GM18870 (cell line): ENCODE measurements at regions not wholly inside any gene's neighbourhood (a gene's known extent, or its start where the extent isn't known, plus 50 kb on each side); places are given as distances from the start of the nearest gene placed in this dataset.

Source experiments
- ATAC-seq: cut with Tn5 transposase; IDR thresholded peaks from one replicate; pipeline ENCODE4 v1.9.1; 2021; ENCODE audit warnings: moderate library complexity; ENCODE audit not compliant: unreplicated experiment

GRCh38 chr14:44720707-44721106, 213.6 kb upstream of the FSCB start:
- no peak for ATAC-seq

DNA sequence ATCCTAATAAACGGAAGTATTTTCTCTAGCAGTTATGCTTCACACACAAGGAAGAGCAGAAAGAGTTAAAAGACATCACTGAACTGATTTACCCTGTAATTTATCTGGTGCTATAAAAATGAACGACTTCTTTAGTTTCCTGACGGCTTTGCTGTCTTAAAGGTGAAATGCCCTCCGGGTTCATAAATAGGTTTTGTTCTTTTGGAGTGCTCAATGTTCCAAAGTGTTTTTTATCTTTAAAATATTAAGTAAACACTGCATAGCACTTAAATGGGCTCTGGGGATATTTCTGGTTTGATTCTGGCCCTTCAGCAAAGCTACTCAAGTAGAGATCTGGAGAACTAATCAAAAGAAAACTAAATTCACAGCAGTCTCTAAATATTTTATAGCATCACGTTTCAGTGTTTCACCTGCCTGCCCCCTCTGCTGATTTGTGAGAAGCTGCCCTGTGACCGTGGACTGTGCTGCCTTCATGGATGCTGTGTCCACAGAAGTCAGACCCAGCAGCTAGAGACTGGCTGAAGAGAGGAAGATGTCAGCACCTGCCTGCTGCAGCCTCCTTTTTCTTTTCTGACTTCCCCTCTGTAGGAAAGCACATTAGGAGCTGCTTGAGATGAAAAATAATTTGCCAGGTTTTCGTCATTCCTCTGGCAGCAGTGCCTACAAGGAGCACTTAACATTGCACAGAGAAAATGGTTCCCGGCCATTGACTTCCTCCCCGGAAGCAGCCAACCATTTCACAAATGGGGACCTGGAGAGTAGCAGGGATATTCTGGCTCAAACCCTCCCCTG, 205.1 kb upstream of the FSCB start:
- ATAC-seq = no peak

- ATAC-seq = no peak
Measured at GRCh38 chr14:44701563-44702263, 194.6 kb upstream of the FSCB start.

DNA sequence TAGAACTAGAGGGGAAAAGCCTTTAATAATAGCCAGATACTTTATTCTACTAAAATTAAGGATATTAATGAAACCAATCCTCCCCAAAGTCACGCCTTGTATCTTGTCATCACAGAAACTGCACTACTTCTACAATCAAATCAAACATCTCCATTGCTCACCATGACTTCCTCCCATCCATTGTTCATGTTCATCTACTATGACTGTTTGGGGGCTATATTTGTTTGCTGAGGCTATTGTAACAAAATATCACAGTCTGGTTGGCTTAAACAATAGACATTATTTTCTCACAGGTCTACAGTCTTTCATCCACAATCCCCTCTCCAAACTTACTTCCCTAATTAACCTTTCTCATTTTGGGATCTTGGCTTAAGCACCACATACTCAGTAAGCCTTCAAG, 193.6 kb upstream of the FSCB start:
- ATAC-seq = no peak

GRCh38 chr14:44700184-44700583, 193.1 kb upstream of the FSCB start:
- ATAC-seq = no peak

GRCh38 chr14:44699391-44699790, 192.3 kb upstream of the FSCB start:
- no peak for ATAC-seq

DNA sequence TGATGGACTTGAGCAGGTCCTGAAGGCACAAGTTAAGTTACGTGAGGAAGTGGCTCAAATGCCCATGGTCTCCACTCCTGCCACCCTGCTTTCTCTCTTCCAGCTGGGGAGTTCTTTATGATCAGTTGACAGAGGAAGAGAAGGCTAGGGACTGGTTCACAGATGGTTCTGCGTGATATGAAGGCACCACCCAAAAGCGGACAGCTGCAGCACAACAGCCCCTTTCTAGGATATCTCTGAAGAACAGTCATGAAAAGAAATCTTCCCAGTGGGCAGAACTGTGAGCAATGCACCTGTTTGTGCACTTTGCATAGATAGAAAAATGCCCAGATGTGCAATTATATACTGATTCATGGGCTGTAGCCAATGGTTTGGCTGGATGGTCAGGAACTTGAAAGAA, 162.4 kb upstream of the FSCB start:
- ATAC-seq = no peak

GRCh38 chr14:44663136-44663535, 156.1 kb upstream of the FSCB start:
- ATAC-seq = no peak

DNA sequence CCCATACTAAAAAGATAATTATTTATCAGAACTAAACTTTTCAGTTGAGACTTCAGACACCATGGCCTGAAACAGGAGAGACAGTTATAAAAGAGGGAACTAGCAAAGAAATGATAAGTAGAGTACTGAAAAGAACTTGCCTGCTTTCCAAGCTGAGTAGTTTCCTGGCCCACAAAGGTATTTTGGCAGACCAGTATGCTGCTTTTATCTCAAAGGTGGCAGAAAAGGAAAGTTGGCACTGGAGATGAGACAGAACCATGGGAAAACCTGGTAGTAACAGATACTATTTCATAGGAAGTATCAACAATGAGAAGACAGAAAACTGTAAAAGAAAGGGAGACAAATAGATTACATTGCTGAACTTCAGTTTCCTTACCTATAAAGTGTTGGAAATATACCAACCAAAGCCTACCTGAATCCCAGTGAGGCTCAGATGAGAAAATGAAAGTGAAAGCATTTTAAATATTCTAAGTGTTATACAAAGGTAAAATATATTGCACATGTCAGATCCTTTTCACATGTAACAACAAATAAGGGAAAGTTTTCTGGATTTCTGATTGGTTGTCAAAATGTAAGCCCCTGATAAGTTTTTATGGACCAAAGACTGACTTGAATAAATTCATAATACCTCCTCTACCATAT, 155.3 kb upstream of the FSCB start:
- no peak for ATAC-seq

DNA sequence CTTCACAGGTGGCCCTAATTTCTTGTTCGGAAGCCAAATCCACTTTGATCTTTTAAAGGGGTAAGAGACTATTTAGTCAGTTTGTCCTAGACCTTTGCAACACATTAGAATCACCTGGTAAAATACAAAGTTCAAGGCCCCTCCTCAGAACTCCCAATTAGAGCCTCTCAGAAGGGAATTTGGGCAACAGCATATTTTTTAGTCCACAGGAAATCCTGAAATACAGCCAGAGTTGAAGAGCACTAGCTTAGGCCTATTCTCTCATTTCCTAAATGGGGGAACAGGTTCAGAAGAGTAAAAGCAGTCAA, 151.3 kb upstream of the FSCB start:
- ATAC-seq = no peak

- no peak for ATAC-seq
Measured at GRCh38 chr14:44657696-44658388, 150.8 kb upstream of the FSCB start.

GRCh38 chr14:44657203-44657602, 150.1 kb upstream of the FSCB start:
- no peak for ATAC-seq

GRCh38 chr14:44654591-44654990, 147.5 kb upstream of the FSCB start:
- ATAC-seq = no peak

DNA sequence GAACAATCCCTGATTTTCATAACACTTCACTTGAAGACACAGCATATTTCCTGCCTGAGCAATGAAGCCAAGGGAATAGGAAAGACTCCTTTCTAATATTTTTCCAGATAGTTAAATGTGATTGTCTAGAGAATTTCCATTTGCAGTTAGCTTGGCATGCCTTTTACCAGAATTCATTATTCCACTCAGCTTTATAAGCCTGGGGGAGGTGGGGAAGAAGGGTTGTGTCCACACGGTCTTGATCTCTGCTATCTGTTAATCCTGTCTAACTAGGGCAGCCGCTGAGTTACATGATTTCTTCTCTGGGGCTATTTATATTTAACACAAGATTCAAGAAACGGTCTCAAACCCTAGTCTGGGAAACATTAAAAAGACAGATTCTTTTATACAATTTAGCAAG, 146.6 kb upstream of the FSCB start:
- ATAC-seq = no peak

GRCh38 chr14:44652640-44653039, 145.6 kb upstream of the FSCB start:
- no peak for ATAC-seq

DNA sequence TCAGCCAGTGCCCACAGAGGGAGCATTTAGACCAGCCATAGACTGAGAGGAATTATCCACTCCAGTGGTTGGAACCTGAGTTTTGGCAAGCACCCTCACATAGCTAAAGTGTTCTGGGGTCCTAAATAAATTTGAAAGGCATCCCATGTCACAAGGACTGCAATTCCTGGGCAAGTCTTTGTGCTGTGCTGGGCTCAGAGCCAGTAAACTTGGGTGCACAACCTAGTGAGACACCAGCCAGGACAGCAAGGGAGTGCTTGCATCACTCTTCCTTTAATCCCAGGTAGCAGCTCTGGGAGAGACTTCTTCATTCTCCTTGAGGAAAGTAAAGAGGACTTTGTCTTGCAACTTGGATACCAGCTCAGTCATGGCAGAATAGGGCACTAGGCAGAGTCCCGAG, 142.0 kb upstream of the FSCB start:
- ATAC-seq = no peak

DNA sequence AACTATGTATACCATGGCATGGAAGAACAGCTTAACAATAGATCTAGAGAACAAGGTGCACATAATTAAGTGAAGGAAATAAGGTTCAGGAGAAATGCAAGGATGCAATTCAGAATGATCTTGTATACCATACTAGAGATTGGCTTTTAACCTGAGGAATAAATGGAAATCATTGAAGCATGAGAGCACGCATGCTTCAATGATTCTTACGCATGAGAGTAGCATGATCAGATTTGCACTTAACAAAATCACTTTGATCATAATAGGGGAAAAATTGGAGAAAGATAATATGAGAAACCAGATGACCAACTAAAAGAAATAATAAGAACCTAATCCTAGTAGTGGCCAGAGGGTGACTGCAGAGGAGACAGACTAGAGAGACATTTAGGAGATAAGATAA, 133.3 kb upstream of the FSCB start:
- no peak for ATAC-seq

DNA sequence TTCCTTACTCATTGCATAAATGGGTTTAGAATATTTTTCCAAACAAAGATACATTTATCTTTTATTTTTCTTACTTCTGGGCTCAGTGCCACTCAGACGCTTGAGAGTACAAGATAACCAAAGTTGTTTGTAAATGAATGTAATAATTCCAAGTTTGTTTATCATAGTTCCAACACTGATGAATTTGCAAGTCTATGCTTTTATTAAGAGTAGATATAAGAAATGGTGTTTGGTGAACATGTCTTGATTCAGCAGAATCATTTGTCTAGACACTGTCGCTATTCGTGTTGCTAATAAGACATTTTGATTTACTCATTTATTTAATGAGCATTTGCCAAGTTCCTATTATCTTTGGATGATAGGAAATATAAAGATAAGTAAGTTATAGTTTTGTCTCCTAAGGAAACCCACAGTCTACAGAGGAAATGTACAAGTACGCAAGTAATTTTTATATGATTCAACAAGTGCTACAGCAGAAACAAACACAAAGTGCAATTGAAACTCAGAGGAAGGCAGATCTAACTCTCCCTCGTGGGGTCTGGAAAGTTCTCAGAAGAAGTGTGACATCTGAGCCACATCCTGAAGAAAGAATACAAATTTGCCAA, 132.8 kb upstream of the FSCB start:
- ATAC-seq = no peak

DNA sequence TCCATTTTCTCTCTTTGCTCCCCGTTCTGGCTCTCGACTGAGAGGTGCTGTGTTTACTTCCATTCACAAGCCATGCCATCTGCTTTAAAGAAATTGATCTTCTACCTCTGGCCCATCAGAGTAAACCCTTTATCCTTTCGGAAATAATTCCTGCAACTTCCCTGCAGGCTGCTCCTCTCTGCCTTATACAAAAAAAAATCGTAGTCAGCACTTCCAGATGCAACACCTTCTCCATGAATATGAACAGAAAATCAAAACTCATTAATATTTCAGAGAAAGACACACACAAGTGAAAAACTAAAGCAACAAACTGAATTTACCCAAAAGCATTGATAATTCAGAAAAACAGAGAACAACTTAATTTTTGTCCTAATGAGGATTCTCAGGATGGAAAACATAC, 127.6 kb upstream of the FSCB start:
- no peak for ATAC-seq

DNA sequence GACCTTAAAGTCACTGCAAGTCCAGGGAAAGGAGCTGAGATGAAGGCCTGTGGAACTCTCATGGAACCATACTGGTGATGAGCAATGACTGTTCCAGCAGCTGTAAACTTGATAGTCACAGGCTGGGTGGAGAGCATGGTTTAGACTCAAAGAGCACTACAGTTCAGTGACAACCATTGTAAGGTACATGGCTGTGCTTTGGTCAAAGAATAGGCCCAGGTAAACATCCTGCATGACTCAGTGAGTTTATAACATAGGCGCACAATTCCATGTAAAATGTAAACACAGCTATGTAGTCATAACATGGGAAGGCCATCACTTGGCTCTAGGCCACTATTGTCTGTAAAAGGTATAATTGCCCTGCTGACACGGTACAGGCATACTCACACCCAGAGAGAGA, 119.3 kb upstream of the FSCB start:
- ATAC-seq = no peak

- ATAC-seq = no peak
Measured at GRCh38 chr14:44625098-44625497, 118.0 kb upstream of the FSCB start.
